GM18502 (cell line): ENCODE measurements at regions not wholly inside any gene's neighbourhood (a gene's known extent, or its start where the extent isn't known, plus 50 kb on each side); places are given as distances from the start of the nearest gene placed in this dataset.
"Not testable (repeated sequence)": the region's sequence is repeated elsewhere in the genome, so short reads cannot be mapped to it uniquely, and the experiment has no call there.

ENCODE experiments used
- ATAC-seq: cut with Tn5 transposase; IDR thresholded peaks from one replicate; pipeline ENCODE4 v1.9.1; 2021; ENCODE audit warnings: mild to moderate bottlenecking; ENCODE audit not compliant: unreplicated experiment, poor library complexity

DNA sequence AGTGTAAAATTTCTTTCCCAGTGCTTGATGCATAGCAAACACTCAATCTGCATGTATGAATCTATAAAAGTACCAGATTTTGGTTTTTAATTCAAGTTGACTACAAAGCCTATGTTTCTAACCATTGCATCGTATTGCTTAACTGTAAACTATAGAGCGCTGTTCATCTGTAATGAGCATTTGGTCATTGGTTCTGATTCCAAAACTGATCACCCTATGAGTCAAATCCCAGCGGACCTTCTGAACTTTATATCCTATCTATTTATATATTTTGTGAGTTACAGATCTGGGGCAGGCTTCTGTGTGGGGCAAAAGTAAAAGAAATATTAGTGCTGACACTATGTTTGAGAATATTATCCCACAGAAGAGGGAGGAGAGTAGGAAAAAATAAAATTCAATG is 305.7 kb upstream of the TNC start:
- ATAC-seq = no peak

DNA sequence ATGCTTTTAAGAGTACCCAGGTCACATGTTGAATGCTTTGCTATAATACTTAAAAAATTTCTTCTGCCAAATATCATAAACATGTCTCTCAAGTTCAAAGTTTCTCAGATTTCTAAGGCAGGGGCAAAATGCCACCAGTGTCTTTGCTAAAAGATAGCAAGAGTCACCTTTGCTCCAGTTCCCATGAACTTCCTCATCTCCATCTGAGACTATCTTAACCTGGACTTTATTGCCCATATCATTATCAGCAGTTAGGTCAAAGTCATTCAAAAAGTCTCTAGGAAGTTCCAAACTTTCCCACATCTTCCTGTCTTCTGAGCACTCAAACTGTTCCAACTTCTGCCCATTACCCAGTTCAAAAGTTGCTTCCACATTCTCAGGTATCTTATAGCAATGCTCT is 307.6 kb upstream of the TNC start:
- no peak for ATAC-seq

DNA sequence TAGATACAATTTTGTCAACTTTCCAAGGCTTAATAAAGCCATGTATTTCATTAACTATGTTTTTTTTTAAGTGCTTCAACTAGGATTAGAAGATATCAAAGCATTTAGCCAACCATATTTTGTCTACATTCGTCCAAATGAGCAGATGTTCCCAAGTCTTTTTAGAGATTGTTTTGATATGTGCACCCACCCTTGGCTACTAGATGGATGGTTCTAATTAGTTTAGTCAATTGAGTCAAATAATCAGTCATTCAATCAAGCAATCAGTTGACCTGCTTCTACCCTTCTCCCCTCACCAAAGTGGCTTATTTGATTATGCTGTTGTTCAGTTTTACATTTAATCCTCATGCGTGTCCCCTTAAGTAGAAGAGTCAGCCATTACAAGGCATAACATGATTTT is 319.5 kb upstream of the TNC start:
- ATAC-seq = no peak

DNA sequence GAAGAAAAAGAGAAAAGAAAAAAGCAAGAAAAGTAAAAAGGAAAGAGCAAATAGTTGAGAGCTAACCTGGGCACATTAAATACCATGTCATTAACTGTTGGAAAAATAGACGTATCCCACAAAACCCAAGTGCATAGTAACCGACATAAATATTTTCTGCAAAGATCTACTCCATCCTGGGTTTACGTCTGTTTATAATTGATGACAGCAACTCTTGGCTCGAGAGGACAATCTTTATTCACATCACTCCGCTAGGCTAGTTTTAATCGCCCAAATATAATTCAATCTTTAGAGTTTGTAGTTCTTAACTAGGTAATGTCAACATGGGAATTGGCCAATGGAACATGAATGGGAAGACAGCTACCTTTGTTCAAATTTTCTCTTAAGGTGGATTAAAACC is 321.7 kb upstream of the TNC start:
- no peak for ATAC-seq

DNA sequence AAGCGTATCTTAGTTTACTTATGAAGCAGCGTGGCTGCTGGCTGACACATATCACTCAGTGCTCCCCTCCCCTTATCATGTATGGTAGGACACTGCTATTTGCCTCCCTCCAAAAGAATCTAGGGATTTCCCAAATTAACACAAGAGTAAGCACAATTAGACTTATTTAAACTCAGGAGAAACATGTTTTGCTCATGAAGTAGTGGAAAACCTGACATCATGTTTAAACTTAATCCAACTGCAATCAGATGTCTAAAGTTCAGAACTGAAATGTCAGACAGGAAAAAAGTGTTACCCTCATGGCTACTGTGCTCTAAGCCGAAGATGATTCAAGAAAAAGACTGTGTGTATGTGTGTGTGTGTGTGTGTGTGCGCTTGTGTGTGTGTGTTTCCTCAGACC is 324.1 kb upstream of the TNC start:
- no peak for ATAC-seq

DNA sequence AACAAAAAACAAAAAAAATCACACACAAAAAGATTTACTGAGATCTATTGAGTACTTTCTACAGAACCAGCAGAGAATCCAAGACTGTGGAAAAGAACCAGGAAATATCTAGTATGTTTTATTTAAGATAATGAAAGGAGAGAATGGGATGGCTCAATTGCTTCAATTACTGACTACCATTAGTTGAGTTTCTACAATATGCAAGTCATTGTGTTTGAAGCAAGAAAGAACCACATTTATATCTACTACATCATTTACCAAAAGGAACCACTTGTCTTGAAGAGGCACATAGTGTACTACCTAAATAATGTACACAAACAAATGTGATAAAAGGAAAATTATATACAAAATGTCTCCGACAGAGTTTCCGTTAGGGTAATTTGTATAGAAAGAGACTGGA is 325.9 kb upstream of the TNC start:
- ATAC-seq = no peak

DNA sequence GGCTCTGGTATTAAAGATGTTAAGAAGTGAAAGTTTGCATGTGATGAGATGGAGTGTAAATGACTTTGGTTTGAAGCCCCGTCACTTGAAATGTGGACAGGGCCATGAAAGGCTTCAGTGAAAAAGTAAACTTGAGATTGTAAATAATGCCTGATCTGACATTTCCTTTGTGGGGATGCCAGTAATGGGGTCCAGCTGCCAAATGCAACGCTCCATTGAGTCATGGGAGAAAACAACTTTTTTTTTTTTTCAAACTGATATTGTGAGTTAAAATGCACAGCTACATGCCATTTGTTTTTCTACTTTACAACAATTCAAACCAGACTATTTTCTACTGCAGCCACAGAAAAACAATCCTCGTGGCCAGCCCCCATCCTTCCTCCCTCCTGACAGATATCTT is 327.0 kb upstream of the TNC start:
- ATAC-seq = no peak

DNA sequence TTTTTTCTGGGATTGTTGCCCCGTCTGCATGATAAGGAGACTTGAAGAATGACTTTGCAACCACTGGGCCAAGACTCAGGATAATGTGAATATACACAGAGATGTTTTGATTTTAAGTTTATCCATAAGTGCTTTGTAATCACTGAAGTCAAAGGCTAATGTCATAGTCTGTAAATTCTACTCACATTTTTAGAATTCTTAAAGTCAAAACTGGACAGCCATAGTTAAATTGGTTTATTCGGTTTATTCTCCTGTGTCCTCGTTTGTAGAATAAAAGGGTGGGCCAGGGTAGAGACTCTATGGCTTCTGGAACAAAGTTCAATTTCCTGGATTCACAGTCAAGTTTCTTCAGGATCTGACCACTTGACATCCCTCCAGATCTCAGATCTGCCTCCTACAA is 327.7 kb upstream of the TNC start:
- no peak for ATAC-seq

DNA sequence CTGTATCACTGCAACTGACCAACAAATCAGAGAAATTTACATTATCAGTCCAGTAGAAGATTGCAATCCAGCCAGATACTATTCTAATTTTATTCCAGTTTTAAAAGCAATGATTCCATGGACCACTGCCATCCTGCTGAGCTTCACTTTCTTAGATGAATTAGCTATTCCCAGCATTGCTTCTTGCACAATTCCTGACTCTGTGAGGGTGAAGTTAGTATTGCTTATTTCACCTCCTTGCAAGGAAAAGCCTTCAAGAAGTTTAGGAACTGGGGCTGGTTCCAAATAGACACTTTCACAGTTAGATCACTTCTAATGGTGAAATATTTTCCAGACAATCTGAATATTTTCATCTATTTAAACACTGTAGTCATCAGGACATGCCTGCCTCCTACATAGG is 338.6 kb upstream of the TNC start:
- ATAC-seq = no peak

DNA sequence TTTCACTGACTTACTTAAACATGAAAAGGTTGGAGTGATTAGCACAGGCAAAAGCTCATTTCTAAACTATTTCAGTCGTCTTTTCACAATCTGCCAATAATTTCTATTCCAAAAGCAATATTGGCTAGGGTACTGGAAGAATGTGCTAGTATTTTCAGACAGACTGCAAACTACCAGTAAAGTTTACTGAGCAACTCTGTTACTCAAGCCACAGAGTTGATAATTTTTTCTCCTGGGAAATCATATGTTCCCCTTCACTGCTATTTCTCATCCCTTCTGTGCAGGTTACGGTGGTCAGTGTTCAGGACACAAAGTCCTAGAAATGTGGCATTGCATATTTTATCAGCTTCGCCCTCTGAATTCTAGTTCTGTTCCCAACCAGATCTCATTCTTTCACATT is 343.3 kb upstream of the TNC start:
- ATAC-seq = no peak

DNA sequence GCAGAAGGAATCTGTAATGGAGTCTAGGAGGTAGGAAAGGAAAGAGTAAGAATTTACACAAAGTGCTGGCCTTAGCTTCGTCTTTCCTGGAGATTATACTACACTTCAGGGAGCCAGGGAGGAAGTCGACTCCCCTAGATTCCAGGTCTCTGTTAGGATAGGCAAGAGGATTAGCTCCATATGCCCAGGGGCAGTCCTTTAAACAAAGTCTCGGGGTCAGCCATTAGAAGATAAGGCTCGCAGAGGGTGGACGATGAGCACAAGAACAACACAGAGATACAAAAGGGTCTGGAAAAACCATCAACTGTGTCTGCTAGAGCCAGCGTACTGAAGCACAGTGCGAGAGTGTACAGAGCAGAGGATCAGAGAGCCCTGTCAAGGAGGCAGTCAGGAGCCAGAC is 344.7 kb upstream of the TNC start:
- no peak for ATAC-seq

DNA sequence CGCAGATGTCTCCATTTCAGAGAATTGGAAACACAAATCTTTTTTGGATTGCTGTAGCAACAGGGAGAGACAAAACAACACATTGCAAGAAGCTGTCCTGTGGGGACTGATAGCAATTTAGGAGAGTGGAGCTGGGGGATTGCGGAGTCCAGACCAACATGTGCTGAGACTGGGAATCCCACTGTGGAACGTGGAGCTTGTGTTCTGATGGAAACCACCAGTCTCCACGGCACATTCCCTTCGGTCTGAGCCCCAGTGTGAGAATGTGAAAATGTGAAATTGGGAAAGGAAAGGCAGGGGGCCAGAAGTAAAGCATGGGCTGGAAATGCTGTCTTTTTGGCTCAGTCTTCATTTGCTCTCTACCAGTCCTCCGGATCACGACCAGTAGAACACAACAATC is 348.8 kb upstream of the TNC start:
- ATAC-seq = no peak

DNA sequence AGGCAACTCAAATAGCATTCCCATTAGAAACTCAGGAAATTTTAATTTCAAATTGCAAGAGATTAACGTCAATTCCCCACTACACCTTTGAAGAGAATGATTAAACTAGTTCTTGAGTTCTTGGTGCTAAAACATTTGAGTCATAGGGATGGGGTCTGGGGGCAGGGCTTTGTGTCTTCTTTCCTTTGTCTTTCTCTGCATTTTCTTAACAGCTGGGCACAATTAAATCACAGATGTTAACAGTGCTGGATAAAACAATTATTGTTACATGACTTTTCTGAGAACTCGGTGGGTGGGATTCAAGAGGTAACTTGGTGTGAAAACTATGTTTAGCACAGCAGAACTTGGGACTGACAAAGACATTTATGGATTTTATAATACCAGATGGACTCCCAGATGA is 351.9 kb upstream of the TNC start:
- ATAC-seq = no peak

DNA sequence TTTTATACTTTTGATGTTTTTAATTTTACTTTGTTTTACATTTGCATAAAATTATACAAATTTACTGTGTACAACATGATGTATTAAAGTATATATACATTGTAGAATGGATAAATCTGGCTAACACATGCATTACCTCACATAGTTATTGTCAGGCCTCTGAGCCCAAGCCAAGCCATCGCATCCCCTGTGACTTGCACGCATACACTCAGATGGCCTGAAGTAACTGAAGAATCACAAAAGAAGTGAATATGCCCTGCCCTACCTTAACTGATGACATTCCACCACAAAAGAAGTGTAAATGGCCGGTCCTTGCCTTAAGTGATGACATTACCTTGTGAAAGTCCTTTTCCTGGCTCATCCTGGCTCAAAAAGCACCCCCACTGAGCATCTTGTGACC is 355.1 kb upstream of the TNC start:
- ATAC-seq = not testable (repeated sequence)

DNA sequence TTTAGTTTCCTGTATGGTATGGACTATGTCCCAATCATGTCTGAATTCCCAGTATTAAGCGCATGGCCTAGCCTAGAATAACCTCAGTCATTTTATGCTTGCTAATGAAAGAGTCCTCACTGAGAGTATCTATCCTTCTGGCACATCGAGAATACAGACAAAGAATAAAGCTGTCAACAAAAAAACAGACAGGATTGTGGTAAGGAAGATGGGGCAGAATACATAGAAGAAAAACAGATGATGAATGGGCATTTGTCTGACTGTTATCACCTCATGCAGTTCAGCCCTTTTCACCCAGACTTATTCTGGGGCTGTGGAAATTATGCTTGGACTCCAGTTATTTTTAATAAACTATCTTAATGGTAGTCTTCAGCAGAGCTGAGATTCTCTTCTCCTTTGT is 363.8 kb upstream of the TNC start:
- ATAC-seq = no peak

DNA sequence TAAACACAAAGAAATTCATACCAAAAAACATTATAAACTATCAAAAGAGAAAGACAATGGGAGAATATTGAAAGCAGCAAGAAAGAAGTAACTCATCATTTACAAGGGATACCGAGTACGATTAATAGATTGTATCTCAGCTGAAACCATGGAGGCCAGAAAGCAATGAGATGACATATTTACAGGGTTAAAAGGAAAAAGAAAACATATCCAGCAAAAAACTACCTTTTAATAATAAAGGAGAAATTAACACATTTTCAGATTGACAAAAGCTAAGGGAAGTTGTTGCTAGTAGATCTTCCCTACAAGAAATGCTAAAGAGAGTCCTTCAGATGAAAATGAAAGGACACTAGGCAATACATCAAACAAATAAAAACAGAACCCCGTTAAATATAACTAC is 364.8 kb upstream of the TNC start:
- ATAC-seq = no peak

DNA sequence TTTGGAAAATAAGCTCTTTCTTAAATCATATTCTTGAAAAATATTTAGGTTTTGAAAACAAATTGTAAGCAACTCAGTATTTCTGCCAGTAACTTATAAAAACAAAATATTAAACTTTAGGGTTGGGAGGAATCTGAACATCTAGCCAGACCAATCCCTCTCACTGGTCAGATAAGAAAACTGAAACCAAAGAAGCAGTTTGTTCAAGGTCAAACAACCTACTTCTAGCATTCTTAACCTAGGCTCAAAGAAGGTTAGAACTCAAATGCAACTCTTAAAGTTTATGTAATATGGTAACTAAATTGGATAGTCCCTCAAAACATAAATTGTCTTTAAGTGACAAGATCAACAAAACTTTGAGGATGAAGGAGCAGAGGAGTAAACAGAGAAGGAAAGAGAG is 374.9 kb upstream of the TNC start:
- ATAC-seq = no peak

DNA sequence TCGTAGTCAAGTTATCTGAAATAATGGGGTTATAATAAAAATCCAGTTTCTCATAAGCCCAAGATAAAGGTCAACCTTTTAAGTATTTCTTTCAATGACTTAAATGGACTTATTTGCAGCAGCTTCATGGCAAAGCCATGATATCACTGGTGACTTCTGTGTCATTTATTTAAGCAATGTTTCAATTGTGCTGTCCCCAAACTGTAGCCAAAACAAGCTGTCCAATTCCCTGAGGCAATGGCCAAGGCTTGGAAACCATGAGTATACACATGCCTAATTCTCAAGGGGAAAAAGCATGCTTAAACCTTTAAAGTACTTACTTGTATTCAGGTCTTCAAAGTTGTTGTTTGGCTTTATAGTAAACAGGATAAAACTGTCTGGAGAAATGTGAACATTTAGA is 376.4 kb upstream of the TNC start:
- no peak for ATAC-seq

DNA sequence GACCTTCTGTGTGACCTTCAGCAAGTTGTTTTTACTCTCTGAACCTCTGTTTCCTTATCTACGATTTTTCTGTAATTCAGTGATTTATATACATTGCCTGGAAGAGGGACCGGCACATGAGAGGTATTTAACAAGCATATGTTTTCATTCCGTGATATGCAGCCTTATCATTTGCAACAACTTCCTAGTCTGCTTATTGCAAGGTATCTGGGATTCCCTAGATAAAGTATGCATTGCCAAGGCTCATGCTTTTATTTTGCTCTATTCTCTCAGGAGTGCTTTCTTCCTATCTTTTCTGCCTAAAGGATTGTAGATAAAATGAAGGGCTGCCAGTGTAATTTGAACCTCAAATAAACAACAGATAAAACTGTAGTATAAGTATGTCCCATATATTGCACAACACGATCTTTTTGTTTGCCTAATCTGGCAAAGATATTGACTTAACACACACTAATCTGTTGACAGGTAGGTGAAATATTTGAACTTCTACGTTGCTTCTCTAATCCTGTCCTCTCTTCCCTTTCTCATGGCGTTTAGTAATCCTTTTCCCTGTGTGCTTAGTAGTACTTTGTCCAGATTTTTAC is 377.2 kb upstream of the TNC start:
- no peak for ATAC-seq

DNA sequence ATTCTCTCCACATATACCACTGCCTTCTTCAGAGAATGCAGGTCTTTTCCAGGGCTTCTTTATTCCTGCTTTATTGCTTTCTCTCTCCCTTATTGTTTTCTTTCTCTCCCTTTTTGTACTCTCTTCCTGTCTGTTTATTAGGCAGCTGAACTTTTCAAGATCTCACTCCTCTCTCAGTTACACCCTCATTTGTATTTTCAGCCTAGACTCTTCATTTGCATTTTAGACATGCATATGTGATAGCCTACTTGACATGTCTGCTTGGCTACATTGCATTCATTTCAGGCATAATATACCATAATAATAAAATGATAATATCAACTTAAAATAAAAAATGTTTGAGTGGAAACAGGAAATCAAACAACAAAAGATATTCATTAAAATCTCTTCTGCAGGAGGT is 377.9 kb upstream of the TNC start:
- no peak for ATAC-seq

DNA sequence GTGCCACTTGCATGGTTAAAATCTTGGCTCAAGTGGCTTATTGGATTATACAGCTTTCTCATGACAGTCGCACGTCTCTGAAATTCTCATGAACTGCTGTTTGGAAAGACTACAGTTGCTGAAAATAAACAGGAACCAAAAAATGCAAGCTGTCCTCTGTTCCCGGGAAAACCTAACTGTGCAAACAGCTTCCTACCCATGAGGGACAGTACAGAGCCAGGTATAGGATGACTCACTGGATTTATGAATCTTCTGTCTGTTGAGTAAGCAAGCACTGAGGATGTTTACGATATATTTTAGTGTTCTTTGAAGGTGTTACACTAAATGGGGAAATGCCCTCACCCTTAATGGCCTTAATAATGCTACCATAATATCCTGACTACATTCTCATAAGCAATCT is 380.3 kb upstream of the TNC start:
- no peak for ATAC-seq

DNA sequence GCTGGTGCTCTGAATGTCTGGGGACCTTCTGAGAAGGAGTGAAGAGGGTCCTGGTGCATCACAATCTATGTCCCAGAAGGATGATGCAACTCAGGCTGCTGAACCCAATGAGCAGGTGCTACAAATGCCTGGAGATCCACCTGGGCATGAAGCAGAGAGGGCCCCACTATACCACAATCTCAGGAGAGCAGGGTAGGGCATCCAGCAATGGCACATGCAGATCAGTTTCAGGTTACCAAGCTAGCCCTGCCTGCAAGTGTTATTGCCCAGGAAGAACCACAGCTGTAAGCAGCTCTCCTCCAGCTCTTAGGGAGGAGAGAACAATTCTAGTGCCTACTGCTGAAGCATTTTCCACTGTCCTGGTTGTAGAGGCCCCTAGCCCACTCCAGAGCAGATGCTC is 389.2 kb upstream of the TNC start:
- no peak for ATAC-seq

DNA sequence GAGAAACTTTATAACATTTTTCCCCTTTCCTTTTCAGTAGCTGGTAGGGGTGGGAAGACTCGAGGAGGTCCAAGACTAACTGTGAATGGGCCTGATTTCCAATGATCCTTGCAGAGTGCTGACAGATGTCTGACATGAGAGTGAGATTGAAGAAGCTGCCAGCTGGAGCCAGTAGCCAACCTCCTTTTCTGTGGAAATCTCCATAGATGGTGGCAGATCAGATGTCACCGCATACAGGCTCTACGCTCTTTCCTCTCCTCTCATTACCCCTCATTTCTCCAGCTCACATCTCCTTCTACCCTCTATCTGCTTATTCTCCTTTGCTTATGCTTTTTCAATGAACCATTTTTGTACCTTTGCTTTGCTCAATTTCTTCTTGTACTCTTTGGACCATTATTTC is 395.2 kb upstream of the TNC start:
- ATAC-seq = no peak
